CD4-positive, alpha-beta T cell (primary cell): ENCODE measurements at regions not wholly inside any gene's neighbourhood (a gene's known extent, or its start where the extent isn't known, plus 50 kb on each side); places are given as distances from the start of the nearest gene placed in this dataset.

Experiments used
- ATAC-seq: fragments of 200-7000 bp; cut with Tn5 transposase; one replicate; pipeline ENCODE4 v1.10.0; 2022; ENCODE audit warnings: mild to moderate bottlenecking; ENCODE audit not compliant: poor library complexity
- CTCF ChIA-PET: fragments of 350-600 bp; sonication (Branson Sonifier 250); formaldehyde crosslinking; loops from one replicate; lab custom pipeline; 2021; ENCODE audit warnings: antibody characterized with exemption, inconsistent platforms; lab: Charles Lee
- POLR2A ChIA-PET: fragments of 350-600 bp; sonication (Branson Sonifier 250); formaldehyde crosslinking; loops from one replicate; lab custom pipeline; 2021; ENCODE audit warnings: antibody characterized with exemption, inconsistent platforms; lab: Charles Lee
- DNase-seq, 14 experiments: peaks; one replicate each; pipeline ENCODE4 v3.0.0-alpha.2; 2013 to 2020; ENCODE audit warnings: mixed read lengths in 2 of 14
- H3K27ac ChIP-seq, 2 donors: one replicate each; pipeline versions ENCODE4 v1.5.1 to v1.7.0; 2013; ENCODE audit warnings: low read length in 2 of 2, low read depth in 1 of 2, mild to moderate bottlenecking in 1 of 2
- H3K27me3 ChIP-seq, 2 experiments: 1 replicate in 1 of 2; 2 replicates in 1 of 2; pipeline versions ENCODE4 v1.6.1 to v1.7.0; 2013; ENCODE audit warnings: low read length in 2 of 2, control low read depth in 1 of 2, mild to moderate bottlenecking in 1 of 2, moderate library complexity in 1 of 2; ENCODE audit not compliant: insufficient read depth in 2 of 2, control insufficient read depth in 1 of 2
- H3K36me3 ChIP-seq: one replicate; pipeline ENCODE4 v1.6.1; 2013; ENCODE audit warnings: low read length, control low read depth; ENCODE audit not compliant: insufficient read depth
- H3K4me1 ChIP-seq: one replicate; pipeline ENCODE4 v1.6.1; 2013; ENCODE audit warnings: low read length, control low read depth; ENCODE audit not compliant: insufficient read depth
- H3K4me3 ChIP-seq: one replicate; pipeline ENCODE4 v1.5.1; 2013; ENCODE audit warnings: mild to moderate bottlenecking, low read length, moderate library complexity
- H3K9me3 ChIP-seq, 2 experiments: 1 replicate in 1 of 2; 2 replicates in 1 of 2; pipeline versions ENCODE4 v1.6.1 to v1.7.0; 2013; ENCODE audit warnings: low read length in 2 of 2, mild to moderate bottlenecking in 2 of 2, control low read depth in 1 of 2, moderate library complexity in 1 of 2; ENCODE audit not compliant: control insufficient read depth in 1 of 2, insufficient read depth in 1 of 2
- H3K27ac Mint-ChIP-seq: one replicate; pipeline ENCODE4 v1.8.0; 2020; ENCODE audit warnings: mixed read lengths
- H3K27me3 Mint-ChIP-seq: one replicate; pipeline ENCODE4 v1.8.0; 2021; ENCODE audit warnings: mixed read lengths
- H3K36me3 Mint-ChIP-seq: one replicate; pipeline ENCODE4 v1.8.0; 2021; ENCODE audit warnings: low read depth, mixed read lengths
- H3K4me1 Mint-ChIP-seq: one replicate; pipeline ENCODE4 v1.8.0; 2021; ENCODE audit warnings: low read depth, mixed read lengths
- H3K4me3 Mint-ChIP-seq: one replicate; pipeline ENCODE4 v1.8.0; 2020; ENCODE audit warnings: mild to moderate bottlenecking, mixed read lengths
- H3K9me3 Mint-ChIP-seq: one replicate; pipeline ENCODE4 v1.8.0; 2020; ENCODE audit warnings: mixed read lengths
- intact Hi-C, 2 experiments: fragments of 100-400 bp; cut with DNase I in 1 of 2; cut with micrococcal nuclease in 1 of 2; formaldehyde crosslinking; loops; one replicate each; pipeline versions ENCODE4 v1.15.1 to v1.9.0; 2023 to 2025; cut with DNase I, micrococcal nuclease
- TF ChIP-seq, protein P1 (sequence below): fragments of 200-600 bp; IDR thresholded peaks from one replicate; pipeline ENCODE4 v1.8.0; 2022; ENCODE audit warnings: antibody characterized with exemption, mild to moderate bottlenecking

DNA sequence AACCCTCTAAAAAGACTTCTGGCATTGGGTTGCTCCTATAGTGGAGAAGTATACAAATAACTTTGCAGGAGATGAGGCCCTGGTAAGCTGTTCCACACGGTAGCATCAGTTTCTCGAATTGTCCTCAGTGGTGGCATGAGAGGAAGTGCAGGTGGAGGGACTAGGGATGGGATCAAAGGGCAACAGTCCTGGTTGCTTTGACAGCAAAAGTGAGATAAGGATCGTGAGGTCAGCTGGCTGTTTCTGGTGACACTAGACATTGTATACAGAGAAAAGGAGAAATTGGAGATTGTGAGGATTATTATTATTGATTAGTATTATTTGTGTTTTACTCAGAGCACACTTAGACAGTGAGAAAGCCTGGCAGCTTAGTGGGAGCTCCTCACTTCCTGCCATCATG lies 61.3 kb upstream of the EXOC2 start:
- Histone ChIP-seq H3K36me3 (no peaks in the 10 kb centered on the region), H3K27me3 (no peaks in the 10 kb centered on the region), H3K27ac (no peak overlapping the region), H3K4me1 (no peaks in the 10 kb centered on the region), H3K9me3 (no peaks in the 10 kb centered on the region), H3K4me3 (no peak overlapping the region)
- H3K27ac Mint-ChIP-seq, result no peak overlapping the region
- ChIA-PET CTCF (interaction anchor here (1.4 kb wide), 1 partner anchor 32 kb away, joined by 3 read pairs; no protein-coding TSS in a partner anchor), POLR2A (no interaction called here)
- DNase-seq (no peak), ATAC-seq (no peak)
- TF ChIP-seq, protein P1, sequence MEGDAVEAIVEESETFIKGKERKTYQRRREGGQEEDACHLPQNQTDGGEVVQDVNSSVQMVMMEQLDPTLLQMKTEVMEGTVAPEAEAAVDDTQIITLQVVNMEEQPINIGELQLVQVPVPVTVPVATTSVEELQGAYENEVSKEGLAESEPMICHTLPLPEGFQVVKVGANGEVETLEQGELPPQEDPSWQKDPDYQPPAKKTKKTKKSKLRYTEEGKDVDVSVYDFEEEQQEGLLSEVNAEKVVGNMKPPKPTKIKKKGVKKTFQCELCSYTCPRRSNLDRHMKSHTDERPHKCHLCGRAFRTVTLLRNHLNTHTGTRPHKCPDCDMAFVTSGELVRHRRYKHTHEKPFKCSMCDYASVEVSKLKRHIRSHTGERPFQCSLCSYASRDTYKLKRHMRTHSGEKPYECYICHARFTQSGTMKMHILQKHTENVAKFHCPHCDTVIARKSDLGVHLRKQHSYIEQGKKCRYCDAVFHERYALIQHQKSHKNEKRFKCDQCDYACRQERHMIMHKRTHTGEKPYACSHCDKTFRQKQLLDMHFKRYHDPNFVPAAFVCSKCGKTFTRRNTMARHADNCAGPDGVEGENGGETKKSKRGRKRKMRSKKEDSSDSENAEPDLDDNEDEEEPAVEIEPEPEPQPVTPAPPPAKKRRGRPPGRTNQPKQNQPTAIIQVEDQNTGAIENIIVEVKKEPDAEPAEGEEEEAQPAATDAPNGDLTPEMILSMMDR, result no peak
- H3K9me3 Mint-ChIP-seq, result no peaks in the 10 kb centered on the region
- H3K36me3 Mint-ChIP-seq, result no peaks in the 10 kb centered on the region
- H3K4me1 Mint-ChIP-seq, result no peaks in the 10 kb centered on the region
- H3K27me3 Mint-ChIP-seq, result no peaks in the 10 kb centered on the region
- H3K4me3 Mint-ChIP-seq, result no peak overlapping the region
- intact Hi-C loops, result no loop called here

DNA sequence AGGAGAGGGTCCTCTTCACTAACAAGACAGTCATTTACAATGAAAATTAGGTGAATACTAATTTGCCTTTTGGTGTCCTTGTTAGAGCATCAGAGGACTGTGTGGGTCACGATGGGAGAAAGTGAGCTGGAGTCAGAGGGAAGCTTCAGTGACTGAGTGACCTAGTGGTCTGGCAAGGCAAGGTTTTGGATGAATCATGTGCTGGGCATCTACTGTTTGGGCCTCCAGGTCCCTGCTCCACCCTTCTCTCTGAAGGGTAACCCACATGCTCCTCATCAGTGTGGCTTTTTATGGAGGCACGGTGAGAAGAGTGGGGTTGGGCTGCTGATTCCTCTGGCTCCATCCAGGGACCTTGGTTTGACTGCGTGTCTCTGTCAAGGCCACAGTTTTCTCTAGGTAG lies 60.5 kb upstream of the EXOC2 start:
- no peak for ATAC-seq
- TF ChIP-seq, protein P1, result no peak
- ChIA-PET CTCF (interaction anchor here (1.4 kb wide), 1 partner anchor 32 kb away, joined by 3 read pairs; no protein-coding TSS in a partner anchor), POLR2A (no interaction called here)
- Histone ChIP-seq H3K9me3 (no peaks in the 10 kb centered on the region), H3K36me3 (no peaks in the 10 kb centered on the region), H3K27me3 (no peaks in the 10 kb centered on the region), H3K27ac (no peak overlapping the region), H3K4me3 (no peak overlapping the region), H3K4me1 (no peaks in the 10 kb centered on the region)
- Mint-ChIP-seq H3K4me1 (no peaks in the 10 kb centered on the region), H3K36me3 (no peaks in the 10 kb centered on the region), H3K27ac (no peak overlapping the region), H3K27me3 (no peaks in the 10 kb centered on the region), H3K4me3 (no peak overlapping the region), H3K9me3 (no peaks in the 10 kb centered on the region)
- intact Hi-C loops, result no loop called here
- DNase-seq, result no peak

DNA sequence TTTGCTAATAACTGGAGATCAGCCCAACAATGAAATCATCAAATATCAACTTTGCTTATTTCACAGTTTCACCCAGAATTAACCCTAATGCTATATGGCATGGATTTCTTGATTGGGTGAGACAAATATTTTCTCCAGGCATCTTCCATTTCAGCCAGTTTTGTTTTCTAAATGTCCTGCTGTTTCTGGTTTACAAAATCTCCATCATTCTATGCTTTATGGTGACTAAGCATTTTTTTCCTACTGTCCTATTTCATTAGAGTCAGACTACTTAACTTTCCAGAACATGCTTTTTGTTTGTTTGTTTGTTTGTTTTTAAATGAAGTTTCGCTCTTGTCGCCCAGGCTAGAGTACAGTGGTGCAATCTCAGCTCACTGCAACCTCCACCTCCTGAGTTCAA lies 59.5 kb upstream of the EXOC2 start:
- intact Hi-C loops, result no loop called here
- H3K27me3 Mint-ChIP-seq, result no peaks in the 10 kb centered on the region
- no peaks in the 10 kb centered on the region for H3K9me3 Mint-ChIP-seq
- DNase-seq, result no peak
- ATAC-seq, result no peak
- TF ChIP-seq, protein P1, result no peak
- H3K4me3 ChIP-seq, result no peak overlapping the region
- no peaks in the 10 kb centered on the region for H3K36me3 Mint-ChIP-seq
- H3K4me1 Mint-ChIP-seq, result no peaks in the 10 kb centered on the region
- no peak overlapping the region for H3K27ac Mint-ChIP-seq
- no peaks in the 10 kb centered on the region for H3K4me1 ChIP-seq
- CTCF ChIA-PET, result no interaction called here
- no peaks in the 10 kb centered on the region for H3K9me3 ChIP-seq
- no peaks in the 10 kb centered on the region for H3K36me3 ChIP-seq
- no peak overlapping the region for H3K4me3 Mint-ChIP-seq
- H3K27ac ChIP-seq, result no peak overlapping the region
- POLR2A ChIA-PET, result no interaction called here
- H3K27me3 ChIP-seq, result no peaks in the 10 kb centered on the region
